NT2/D1 (cell line): ENCODE measurements at regions not wholly inside any gene's neighbourhood (a gene's known extent, or its start where the extent isn't known, plus 50 kb on each side); places are given as distances from the start of the nearest gene placed in this dataset.
"Not testable (repeated sequence)": the region's sequence is repeated elsewhere in the genome, so short reads cannot be mapped to it uniquely, and the experiment has no call there.

Experiments used
- SUZ12 ChIP-seq: IDR thresholded peaks from 2 replicates; pipeline ENCODE4 v1.6.1; 2011; ENCODE audit not compliant: insufficient read length, insufficient read depth; ENCODE audit errors: extremely low read depth
- ZNF274 ChIP-seq: IDR thresholded peaks from 2 replicates; pipeline ENCODE4 v1.6.1; 2011; ENCODE audit warnings: mild to moderate bottlenecking, low read depth, low read length

DNA sequence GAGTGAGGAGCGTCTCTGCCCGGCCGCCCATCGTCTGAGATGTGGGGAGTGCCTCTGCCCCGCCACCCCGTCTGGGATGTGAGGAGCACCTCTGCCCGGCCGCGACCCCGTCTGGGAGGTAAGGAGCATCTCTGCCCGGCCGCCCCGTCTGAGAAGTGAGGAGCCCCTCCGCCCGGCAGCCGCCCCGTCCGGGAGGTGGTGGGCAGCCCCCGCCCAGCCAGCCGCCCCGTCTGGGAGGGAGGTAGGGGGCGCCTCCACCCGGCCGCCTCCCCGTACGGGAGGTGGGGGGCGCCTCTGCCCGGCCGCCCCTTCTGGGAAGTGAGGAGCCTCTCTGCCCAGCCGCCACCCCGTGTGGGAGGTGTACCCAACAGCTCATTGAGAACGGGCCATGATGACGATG lies 1811.4 kb downstream of the EFNA5 start:
- not testable (repeated sequence) for TF ChIP-seq ZNF274, SUZ12
